Neural crest cell (in vitro differentiated cells): ENCODE measurements at regions not wholly inside any gene's neighbourhood (a gene's known extent, or its start where the extent isn't known, plus 50 kb on each side); places are given as distances from the start of the nearest gene placed in this dataset.

Experiments used
- DNase-seq: peaks from one replicate; pipeline ENCODE4 v3.0.0; 2021; ENCODE audit warnings: low read depth, mixed read lengths, low spot score
- H3K27ac Mint-ChIP-seq: one replicate; pipeline ENCODE4 v1.8.0; 2021; ENCODE audit warnings: mild to moderate bottlenecking, mixed read lengths; ENCODE audit not compliant: unreplicated experiment
- H3K27me3 Mint-ChIP-seq: 2 replicates; pipeline ENCODE4 v1.8.0; 2021; ENCODE audit warnings: low read depth, mild to moderate bottlenecking, mixed read lengths
- H3K36me3 Mint-ChIP-seq: 2 replicates; pipeline ENCODE4 v1.8.0; 2021; ENCODE audit warnings: low read depth, mild to moderate bottlenecking, mixed read lengths
- H3K4me1 Mint-ChIP-seq: 2 replicates; pipeline ENCODE4 v1.8.0; 2021; ENCODE audit warnings: mixed read lengths
- H3K4me3 Mint-ChIP-seq: one replicate; pipeline ENCODE4 v1.8.0; 2021; ENCODE audit warnings: mild to moderate bottlenecking, mixed read lengths
- H3K9me3 Mint-ChIP-seq: 2 replicates; pipeline ENCODE4 v1.8.0; 2021; ENCODE audit warnings: mixed read lengths
- TF ChIP-seq, protein P1 (sequence below): fragments of 200-600 bp; sonication (generic); conservative IDR thresholded peaks from 2 replicates; pipeline ENCODE4 v1.5.0; 2021; ENCODE audit warnings: antibody characterized with exemption, mild to moderate bottlenecking

DNA sequence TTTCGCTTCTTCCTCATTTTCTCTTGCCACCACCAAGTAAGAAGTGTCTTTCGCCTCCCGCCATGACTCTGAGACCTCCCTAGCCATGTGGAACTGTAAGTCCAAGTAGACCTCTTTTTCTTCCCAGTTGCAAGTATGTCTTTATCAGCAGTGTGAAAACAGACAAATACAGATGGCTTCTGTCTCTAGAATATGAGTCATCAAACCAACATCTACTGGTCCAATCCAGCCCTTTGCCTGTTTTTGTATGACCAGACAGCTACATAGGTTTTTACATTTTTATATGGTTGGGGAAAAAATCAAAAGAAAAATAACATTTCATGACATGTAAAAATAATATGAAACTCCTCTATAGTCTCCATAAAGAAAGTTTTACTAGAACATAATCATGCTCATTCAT is 118.7 kb upstream of the PTPRG start:
- no peak overlapping the region for H3K27ac Mint-ChIP-seq
- no peak for DNase-seq
- no peaks in the 10 kb centered on the region for H3K27me3 Mint-ChIP-seq
- TF ChIP-seq, protein P1, sequence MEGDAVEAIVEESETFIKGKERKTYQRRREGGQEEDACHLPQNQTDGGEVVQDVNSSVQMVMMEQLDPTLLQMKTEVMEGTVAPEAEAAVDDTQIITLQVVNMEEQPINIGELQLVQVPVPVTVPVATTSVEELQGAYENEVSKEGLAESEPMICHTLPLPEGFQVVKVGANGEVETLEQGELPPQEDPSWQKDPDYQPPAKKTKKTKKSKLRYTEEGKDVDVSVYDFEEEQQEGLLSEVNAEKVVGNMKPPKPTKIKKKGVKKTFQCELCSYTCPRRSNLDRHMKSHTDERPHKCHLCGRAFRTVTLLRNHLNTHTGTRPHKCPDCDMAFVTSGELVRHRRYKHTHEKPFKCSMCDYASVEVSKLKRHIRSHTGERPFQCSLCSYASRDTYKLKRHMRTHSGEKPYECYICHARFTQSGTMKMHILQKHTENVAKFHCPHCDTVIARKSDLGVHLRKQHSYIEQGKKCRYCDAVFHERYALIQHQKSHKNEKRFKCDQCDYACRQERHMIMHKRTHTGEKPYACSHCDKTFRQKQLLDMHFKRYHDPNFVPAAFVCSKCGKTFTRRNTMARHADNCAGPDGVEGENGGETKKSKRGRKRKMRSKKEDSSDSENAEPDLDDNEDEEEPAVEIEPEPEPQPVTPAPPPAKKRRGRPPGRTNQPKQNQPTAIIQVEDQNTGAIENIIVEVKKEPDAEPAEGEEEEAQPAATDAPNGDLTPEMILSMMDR = no peak
- no peaks in the 10 kb centered on the region for H3K9me3 Mint-ChIP-seq
- no peaks in the 10 kb centered on the region for H3K4me1 Mint-ChIP-seq
- no peak overlapping the region for H3K4me3 Mint-ChIP-seq
- H3K36me3 Mint-ChIP-seq = no peaks in the 10 kb centered on the region

DNA sequence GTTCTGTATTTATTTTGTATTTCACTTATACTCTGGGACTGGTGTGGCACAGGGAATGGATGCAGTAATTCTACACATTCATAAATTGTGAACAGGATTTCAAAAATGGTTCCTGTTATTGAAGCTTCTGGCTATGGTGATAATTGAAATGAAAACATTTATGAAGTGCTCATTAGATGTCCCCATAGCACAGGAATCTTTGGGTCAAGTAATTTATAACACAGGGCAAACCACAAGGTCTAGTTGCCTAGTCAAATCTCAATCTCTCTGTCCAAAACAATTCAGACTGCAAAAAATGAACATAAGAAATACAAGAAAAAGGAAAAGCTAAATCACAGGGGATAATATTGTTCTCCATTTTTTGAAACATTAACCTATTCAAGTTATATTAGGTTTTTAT is 117.5 kb upstream of the PTPRG start:
- Mint-ChIP-seq H3K4me3 (no peak overlapping the region), H3K27ac (no peak overlapping the region), H3K4me1 (no peaks in the 10 kb centered on the region), H3K36me3 (no peaks in the 10 kb centered on the region), H3K9me3 (no peaks in the 10 kb centered on the region), H3K27me3 (no peaks in the 10 kb centered on the region)
- TF ChIP-seq, protein P1 = no peak
- no peak for DNase-seq

DNA sequence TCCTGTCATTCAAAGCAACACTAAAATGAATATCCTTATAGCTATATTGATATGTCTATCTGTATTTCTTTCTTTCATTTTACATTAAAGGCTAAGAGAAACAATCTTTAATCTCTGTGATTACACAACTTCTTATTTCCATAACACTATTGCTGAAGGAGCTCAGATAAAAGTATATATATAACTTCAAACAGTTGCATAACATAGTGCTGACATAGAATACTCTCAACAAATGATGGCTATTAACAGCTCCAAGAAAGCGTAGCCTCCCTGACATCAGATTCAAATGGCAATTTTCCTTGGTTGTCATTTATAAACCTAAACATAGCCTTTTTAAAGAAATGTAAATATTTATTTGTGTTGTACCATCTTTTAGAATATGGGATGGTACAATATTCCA is 116.6 kb upstream of the PTPRG start:
- Mint-ChIP-seq H3K36me3 (no peaks in the 10 kb centered on the region), H3K4me3 (no peak overlapping the region), H3K9me3 (no peaks in the 10 kb centered on the region), H3K27ac (no peak overlapping the region), H3K4me1 (no peaks in the 10 kb centered on the region), H3K27me3 (no peaks in the 10 kb centered on the region)
- DNase-seq = no peak
- TF ChIP-seq, protein P1 = no peak

DNA sequence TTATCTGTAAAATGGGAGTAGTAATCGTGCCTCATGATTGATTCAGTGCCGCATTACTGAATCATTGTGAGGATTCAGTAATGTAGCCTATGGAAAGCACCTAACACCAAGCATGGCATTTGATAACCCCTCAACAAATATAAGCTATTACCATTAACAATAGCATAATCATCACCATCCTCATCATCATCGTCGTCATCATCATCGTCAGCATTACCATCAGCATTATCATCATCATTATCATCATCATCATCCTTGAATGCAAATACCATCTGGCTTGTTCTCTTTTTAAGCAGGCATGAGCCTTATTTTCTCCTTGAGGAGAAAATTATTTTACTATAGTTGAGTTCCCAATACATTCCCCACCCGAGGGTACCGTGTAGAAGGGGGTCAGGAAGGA is 115.4 kb upstream of the PTPRG start:
- Mint-ChIP-seq H3K9me3 (no peaks in the 10 kb centered on the region), H3K4me3 (no peak overlapping the region), H3K36me3 (no peaks in the 10 kb centered on the region)

DNA sequence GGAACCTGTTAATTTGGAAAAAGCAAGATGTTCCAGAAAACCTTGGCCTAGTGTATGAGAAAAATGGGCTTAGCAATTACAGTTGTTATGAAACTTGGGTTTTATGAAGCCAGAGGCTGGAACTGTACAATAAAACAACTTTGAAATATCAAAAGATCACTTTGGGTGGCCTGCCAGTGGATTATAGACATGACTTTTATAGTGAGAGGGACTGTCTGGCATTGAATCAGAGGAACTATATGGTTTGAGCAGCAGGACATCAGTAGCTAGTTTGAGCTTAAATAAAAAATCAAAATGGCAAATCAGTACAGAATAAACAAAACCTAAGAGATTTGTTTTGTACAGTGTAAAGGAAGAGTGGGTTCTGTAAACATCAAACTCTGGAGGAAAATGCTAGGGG is 115.0 kb upstream of the PTPRG start:
- no peak overlapping the region for H3K27ac Mint-ChIP-seq
- H3K9me3 Mint-ChIP-seq = no peaks in the 10 kb centered on the region
- no peaks in the 10 kb centered on the region for H3K4me1 Mint-ChIP-seq
- H3K27me3 Mint-ChIP-seq = peaks cover 6% of the 10 kb centered on the region
- no peak for DNase-seq
- H3K36me3 Mint-ChIP-seq = no peaks in the 10 kb centered on the region
- TF ChIP-seq, protein P1 = no peak
- no peak overlapping the region for H3K4me3 Mint-ChIP-seq

More for the DNA sequence above, 115.4 kb upstream of the PTPRG start:
- Mint-ChIP-seq H3K27me3 (peaks cover 5% of the 10 kb centered on the region), H3K27ac (no peak overlapping the region), H3K4me1 (no peaks in the 10 kb centered on the region)
- TF ChIP-seq, protein P1 = no peak
- DNase-seq = no peak

DNA sequence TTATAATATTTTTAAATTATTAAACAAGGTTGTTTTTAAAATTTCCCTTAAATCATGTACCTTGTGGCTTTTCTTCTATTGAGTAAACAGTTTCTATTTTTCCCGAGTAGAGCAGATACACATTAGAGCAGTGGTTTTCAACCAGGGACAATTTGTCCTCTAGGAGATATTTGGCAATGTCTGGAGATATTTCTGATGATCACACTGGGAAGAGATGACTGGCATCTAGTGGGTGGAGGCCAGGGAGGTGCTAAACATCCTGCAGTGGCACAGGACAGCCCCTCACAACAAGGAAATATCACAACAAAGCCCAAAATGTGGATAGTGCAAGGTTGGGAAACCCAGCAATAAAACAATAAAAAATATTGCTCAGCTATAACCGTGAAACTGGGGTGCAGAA is 113.0 kb upstream of the PTPRG start:
- TF ChIP-seq, protein P1 = no peak
- DNase-seq = no peak
- H3K4me3 Mint-ChIP-seq = no peak overlapping the region
- H3K36me3 Mint-ChIP-seq = no peaks in the 10 kb centered on the region
- peaks cover 7% of the 10 kb centered on the region for H3K4me1 Mint-ChIP-seq
- H3K9me3 Mint-ChIP-seq = no peaks in the 10 kb centered on the region
- peaks cover 6% of the 10 kb centered on the region for H3K27me3 Mint-ChIP-seq
- H3K27ac Mint-ChIP-seq = no peak overlapping the region
